Endothelial cell (in vitro differentiated cells): ENCODE measurements at regions not wholly inside any gene's neighbourhood (a gene's known extent, or its start where the extent isn't known, plus 50 kb on each side); places are given as distances from the start of the nearest gene placed in this dataset.

Source experiments
- DNase-seq: peaks from one replicate; pipeline ENCODE4 v3.0.0; 2021; ENCODE audit warnings: low spot score
- H3K27ac Mint-ChIP-seq: one replicate; pipeline ENCODE4 v1.8.0; 2021; ENCODE audit warnings: mixed read lengths, inconsistent platforms; ENCODE audit not compliant: unreplicated experiment
- H3K27me3 Mint-ChIP-seq: one replicate; pipeline ENCODE4 v1.8.0; 2021; ENCODE audit warnings: mild to moderate bottlenecking, moderate library complexity, mixed read lengths, inconsistent platforms; ENCODE audit not compliant: unreplicated experiment
- H3K36me3 Mint-ChIP-seq: one replicate; pipeline ENCODE4 v1.8.0; 2021; ENCODE audit warnings: mild to moderate bottlenecking, low read depth, mixed read lengths, inconsistent platforms; ENCODE audit not compliant: unreplicated experiment
- H3K4me1 Mint-ChIP-seq: one replicate; pipeline ENCODE4 v1.8.0; 2021; ENCODE audit warnings: mild to moderate bottlenecking, mixed read lengths, inconsistent platforms; ENCODE audit not compliant: unreplicated experiment
- H3K4me3 Mint-ChIP-seq: one replicate; pipeline ENCODE4 v1.8.0; 2021; ENCODE audit warnings: mild to moderate bottlenecking, mixed read lengths, inconsistent platforms; ENCODE audit not compliant: unreplicated experiment
- H3K9me3 Mint-ChIP-seq: one replicate; pipeline ENCODE4 v1.8.0; 2021; ENCODE audit warnings: mixed read lengths, inconsistent platforms; ENCODE audit not compliant: unreplicated experiment
- CTCF ChIP-seq: fragments of 200-600 bp; sonication (generic); IDR thresholded peaks from one replicate; pipeline ENCODE4 v1.5.0; 2021; ENCODE audit warnings: antibody characterized with exemption; ENCODE audit not compliant: unreplicated experiment

- no peaks in the 10 kb centered on the region for H3K9me3 Mint-ChIP-seq
- H3K27ac Mint-ChIP-seq: peak overlapping the region; percentile 36
- no peaks in the 10 kb centered on the region for H3K4me1 Mint-ChIP-seq
- H3K27me3 Mint-ChIP-seq: peaks cover 4% of the 10 kb centered on the region
- DNase-seq: no peak
- H3K4me3 Mint-ChIP-seq: no peak overlapping the region
- no peaks in the 10 kb centered on the region for H3K36me3 Mint-ChIP-seq
- no peak for TF ChIP-seq CTCF
Measured at GRCh38 chr22:44382116-44383038, 69.6 kb upstream of the SHISAL1 start.

- H3K4me1 Mint-ChIP-seq: no peaks in the 10 kb centered on the region
- H3K36me3 Mint-ChIP-seq: no peaks in the 10 kb centered on the region
- no peak overlapping the region for H3K27ac Mint-ChIP-seq
- no peaks in the 10 kb centered on the region for H3K9me3 Mint-ChIP-seq
- DNase-seq: no peak
- TF ChIP-seq CTCF: no peak
- H3K4me3 Mint-ChIP-seq: no peak overlapping the region
- H3K27me3 Mint-ChIP-seq: peaks cover 4% of the 10 kb centered on the region
Measured at GRCh38 chr22:44381761-44382115, 69.0 kb upstream of the SHISAL1 start.

- no peak overlapping the region for H3K4me3 Mint-ChIP-seq
- no peak for TF ChIP-seq CTCF
- DNase-seq: no peak
- H3K27me3 Mint-ChIP-seq: peaks cover 2% of the 10 kb centered on the region
- H3K9me3 Mint-ChIP-seq: no peaks in the 10 kb centered on the region
- H3K27ac Mint-ChIP-seq: no peak overlapping the region
- H3K36me3 Mint-ChIP-seq: no peaks in the 10 kb centered on the region
- H3K4me1 Mint-ChIP-seq: no peaks in the 10 kb centered on the region
Measured at GRCh38 chr22:44380756-44381486, 68.2 kb upstream of the SHISAL1 start.

- Mint-ChIP-seq H3K9me3 (no peaks in the 10 kb centered on the region), H3K4me1 (no peaks in the 10 kb centered on the region), H3K4me3 (no peak overlapping the region), H3K27me3 (peaks cover 2% of the 10 kb centered on the region), H3K27ac (no peak overlapping the region), H3K36me3 (no peaks in the 10 kb centered on the region)
- TF ChIP-seq CTCF: no peak
- no peak for DNase-seq
Measured at GRCh38 chr22:44379817-44380755, 67.3 kb upstream of the SHISAL1 start.
